HCT116 (cell line): ENCODE measurements at regions not wholly inside any gene's neighbourhood (a gene's known extent, or its start where the extent isn't known, plus 50 kb on each side); places are given as distances from the start of the nearest gene placed in this dataset.

Experiments used
- ATAC-seq: fragments of 200-7000 bp; cut with Tn5 transposase; 2 replicates; pipeline ENCODE4 v1.9.1; 2020; ENCODE audit warnings: mild to moderate bottlenecking, moderate library complexity
- BruUV-seq: library from RNA; stranded (reverse); fragments of 400-500 nt; replicated peaks from 2 replicates; lab custom pipeline; 2021; lab: Mats Ljungman, UMichigan
- CTCF ChIA-PET: fragments of 300-600 bp; sonication (Branson Sonifier 250); formaldehyde crosslinking; loops from one replicate; lab custom pipeline; 2021; ENCODE audit warnings: antibody characterized with exemption; lab: Charles Lee
- POLR2A ChIA-PET: fragments of 300-600, 350-600 bp; sonication (Branson Sonifier 250); formaldehyde crosslinking; loops from one replicate; lab custom pipeline; 2021; ENCODE audit warnings: antibody characterized with exemption; lab: Charles Lee
- RAD21 ChIA-PET, 2 experiments: fragments of 300-600 bp; sonication (Branson Sonifier 250); formaldehyde crosslinking; loops; one replicate each; lab custom pipeline; 2023; ENCODE audit warnings: low total read pairs in 2 of 2; ENCODE audit not compliant: uncharacterized antibody in 2 of 2, unreplicated experiment in 2 of 2, low non-redundant PET in 1 of 2; lab: Charles Lee
- DNase-seq: peaks from one replicate; pipeline ENCODE4 v3.0.0-alpha.2; 2010; ENCODE audit warnings: low read depth, low spot score
- H2AFZ ChIP-seq: fragments of 200-600 bp; shearing (Covaris generic), sonication (generic); 2 replicates; pipeline ENCODE4 v1.6.1; 2017; ENCODE audit warnings: low read depth, mixed run types, mixed read lengths, antibody characterized with exemption, low read length; ENCODE audit not compliant: poor library complexity, severe bottlenecking
- H3K27ac ChIP-seq: 2 replicates; pipeline ENCODE4 v1.5.1; 2012; ENCODE audit warnings: low read depth, low read length
- H3K27me3 ChIP-seq: fragments of 200-600 bp; sonication (generic); 2 replicates; pipeline ENCODE4 v1.6.1; 2016; ENCODE audit warnings: mixed run types, low read length, mixed read lengths; ENCODE audit not compliant: insufficient read depth
- H3K36me3 ChIP-seq, 2 experiments: fragments of 200-500 bp in 1 of 2; fragments of 200-600 bp in 1 of 2; sonication (Bioruptor generic) in 1 of 2; sonication (generic) in 1 of 2; 2 replicates each; pipeline versions ENCODE4 v1.5.1 to v1.6.1; 2014 to 2016; ENCODE audit warnings: low read length in 2 of 2, inconsistent platforms in 1 of 2, mixed read lengths in 1 of 2, mixed run types in 1 of 2; ENCODE audit not compliant: insufficient read depth in 2 of 2, control insufficient read depth in 1 of 2
- H3K4me1 ChIP-seq, 2 experiments: fragments of 200-600 bp in 1 of 2; sonication (generic) in 1 of 2; 2 replicates each; pipeline versions ENCODE4 v1.5.1 to v1.6.1; 2012 to 2017; ENCODE audit warnings: low read length in 2 of 2, inconsistent platforms in 1 of 2, mild to moderate bottlenecking in 1 of 2, mixed read lengths in 1 of 2, mixed run types in 1 of 2, moderate library complexity in 1 of 2; ENCODE audit not compliant: insufficient read depth in 2 of 2, control insufficient read depth in 1 of 2
- H3K4me2 ChIP-seq: fragments of 200-600 bp; sonication (generic); 2 replicates; pipeline ENCODE4 v1.6.1; 2017; ENCODE audit warnings: mixed run types, low read length, mixed read lengths
- H3K4me3 ChIP-seq, 2 experiments: fragments of 200-600 bp in 1 of 2; sonication (generic) in 1 of 2; replicated peaks in 1 of 2; 2 replicates each; pipeline ENCODE4 v1.5.1; 2011 to 2016; ENCODE audit warnings: low read length in 2 of 2, control low read depth in 1 of 2, low read depth in 1 of 2, mild to moderate bottlenecking in 1 of 2, mixed read lengths in 1 of 2, mixed run types in 1 of 2
- H3K79me2 ChIP-seq: fragments of 200-600 bp; sonication (generic); 2 replicates; pipeline ENCODE4 v1.6.1; 2017; ENCODE audit warnings: mild to moderate bottlenecking, mixed run types, low read length, moderate library complexity, mixed read lengths; ENCODE audit not compliant: insufficient read depth
- H3K9ac ChIP-seq: fragments of 200-600 bp; sonication (generic); 2 replicates; pipeline ENCODE4 v1.6.1; 2016; ENCODE audit warnings: low read length, mixed read lengths
- H3K9me2 ChIP-seq: fragments of 200-600 bp; sonication (generic), shearing (Covaris generic); 2 replicates; pipeline ENCODE4 v1.6.1; 2017; ENCODE audit warnings: mixed run types, mild to moderate bottlenecking, moderate library complexity; ENCODE audit not compliant: insufficient read depth
- H3K9me3 ChIP-seq, 2 experiments: fragments of 200-500 bp in 1 of 2; fragments of 200-600 bp in 1 of 2; sonication (Bioruptor generic) in 1 of 2; sonication (generic) in 1 of 2; 2 replicates each; pipeline ENCODE4 v1.6.1; 2014 to 2017; ENCODE audit warnings: low read length in 2 of 2, mixed read lengths in 2 of 2, inconsistent platforms in 1 of 2, low read depth in 1 of 2, mild to moderate bottlenecking in 1 of 2, mixed run types in 1 of 2, moderate library complexity in 1 of 2; ENCODE audit not compliant: control insufficient read depth in 1 of 2, insufficient read depth in 1 of 2
- H4K20me1 ChIP-seq: fragments of 200-600 bp; sonication (generic), shearing (Covaris generic); 2 replicates; pipeline ENCODE4 v1.6.1; 2017; ENCODE audit warnings: mixed run types, mild to moderate bottlenecking, moderate library complexity; ENCODE audit not compliant: insufficient read depth
- CBX3 ChIP-seq: IDR thresholded peaks from 2 replicates; pipeline ENCODE4 v1.6.1; 2012; ENCODE audit warnings: low read depth
- CEBPB ChIP-seq: IDR thresholded peaks from 2 replicates; pipeline ENCODE4 v1.6.1; 2012; ENCODE audit warnings: low read depth
- CTCF ChIP-seq, 3 experiments: fragments of 200-600 bp in 1 of 3; sonication (generic) in 1 of 3; IDR thresholded peaks in 2 of 3; conservative IDR thresholded peaks in 1 of 3; 2 replicates each; pipeline ENCODE4 v1.5.1; 2012 to 2017; ENCODE audit warnings: low read depth in 2 of 3, low read length in 2 of 3, antibody characterized with exemption in 1 of 3, borderline replicate concordance in 1 of 3, control low read depth in 1 of 3, mild to moderate bottlenecking in 1 of 3, mixed read lengths in 1 of 3, mixed run types in 1 of 3, moderate library complexity in 1 of 3; ENCODE audit not compliant: insufficient read depth in 1 of 3
- ELF1 ChIP-seq: IDR thresholded peaks from 2 replicates; pipeline ENCODE4 v1.6.1; 2012; ENCODE audit warnings: low read depth, borderline replicate concordance
- EZH2 ChIP-seq: fragments of 200-600 bp; sonication (generic); IDR thresholded peaks from 2 replicates; pipeline ENCODE4 v1.6.1; 2017; ENCODE audit warnings: antibody characterized with exemption, mixed run types
- EZH2phosphoT487 ChIP-seq: fragments of 200-600 bp; IDR thresholded peaks from 2 replicates; pipeline ENCODE4 v1.6.1; 2018; ENCODE audit warnings: antibody characterized with exemption, borderline replicate concordance
- FOSL1 ChIP-seq: IDR thresholded peaks from 2 replicates; pipeline ENCODE4 v1.6.1; 2012; ENCODE audit warnings: low read depth
- JUND ChIP-seq: IDR thresholded peaks from 2 replicates; pipeline ENCODE4 v1.6.1; 2012
- POLR2AphosphoS5 ChIP-seq: IDR thresholded peaks from 2 replicates; pipeline ENCODE4 v1.6.1; 2011; ENCODE audit warnings: mild to moderate bottlenecking, low read depth, low read length, moderate library complexity
- RAD21 ChIP-seq: IDR thresholded peaks from 2 replicates; pipeline ENCODE4 v1.6.1; 2012; ENCODE audit warnings: low read depth, mild to moderate bottlenecking
- REST ChIP-seq: IDR thresholded peaks from 2 replicates; pipeline ENCODE4 v1.6.1; 2012; ENCODE audit warnings: low read depth
- SIN3A ChIP-seq: IDR thresholded peaks from 2 replicates; pipeline ENCODE4 v1.6.1; 2012; ENCODE audit warnings: low read depth
- SP1 ChIP-seq: IDR thresholded peaks from 2 replicates; pipeline ENCODE4 v1.6.1; 2012; ENCODE audit warnings: low read depth
- SRF ChIP-seq: IDR thresholded peaks from 2 replicates; pipeline ENCODE4 v1.6.1; 2012; ENCODE audit warnings: low read depth
- TCF7L2 ChIP-seq: IDR thresholded peaks from 2 replicates; pipeline ENCODE4 v1.7.0; 2011; ENCODE audit warnings: borderline replicate concordance, inconsistent platforms; ENCODE audit not compliant: insufficient read depth, insufficient read length; ENCODE audit errors: extremely low read depth
- ZBTB33 ChIP-seq: IDR thresholded peaks from 2 replicates; pipeline ENCODE4 v1.6.1; 2011; ENCODE audit warnings: mild to moderate bottlenecking, low read length, moderate library complexity; ENCODE audit not compliant: insufficient replicate concordance; ENCODE audit errors: extremely low read depth
- ZFX ChIP-seq: fragments of 450-650 bp; IDR thresholded peaks from 2 replicates; pipeline ENCODE4 v1.6.1; 2017
- ZNF274 ChIP-seq: fragments of 200-500 bp; sonication (Bioruptor generic); IDR thresholded peaks from 2 replicates; pipeline ENCODE4 v1.6.1; 2014; ENCODE audit warnings: mild to moderate bottlenecking, low read depth, low read length, inconsistent platforms
- intact Hi-C: fragments of 100-400 bp; cut with micrococcal nuclease; formaldehyde crosslinking; loops from 2 replicates; pipeline ENCODE4 v1.10.0; 2022

GRCh38 chr5:165137701-165138100, 1632.3 kb downstream of the MAT2B start:
- no peaks in the 10 kb centered on the region for H3K36me3 ChIP-seq
- TF ChIP-seq RAD21 (no peak), ELF1 (no peak), CBX3 (no peak), REST (no peak), EZH2 (no peak), POLR2AphosphoS5 (no peak), TCF7L2 (no peak), SRF (no peak), FOSL1 (no peak), EZH2phosphoT487 (no peak), ZBTB33 (no peak), JUND (no peak), CTCF (IDR thresholded peaks at IDR 0.05 in 2 of 3, conservative IDR thresholded peaks at IDR 0.05 in 1 of 3; ENCODE audit: borderline replicate concordance in 1 of 3, insufficient read depth in 1 of 3, low read depth in 2 of 3, low read length in 2 of 3) (no peak), ZFX (no peak), SP1 (no peak), SIN3A (no peak), CEBPB (no peak), ZNF274 (no peak)
- H3K27ac ChIP-seq = no peak overlapping the region
- H4K20me1 ChIP-seq = no peaks in the 10 kb centered on the region
- no peak overlapping the region for H3K9ac ChIP-seq
- DNase-seq (no peak), ATAC-seq (no peak)
- POLR2A ChIA-PET = no interaction called here
- H2AFZ ChIP-seq = no peak overlapping the region
- CTCF ChIA-PET = no interaction called here
- no peak overlapping the region for H3K4me2 ChIP-seq
- H3K79me2 ChIP-seq = no peaks in the 10 kb centered on the region
- RAD21 ChIA-PET = no interaction called here
- H3K9me2 ChIP-seq = no peaks in the 10 kb centered on the region
- BruUV-seq = no TSS peak
- H3K4me3 ChIP-seq = no peak overlapping the region
- intact Hi-C loops = no loop called here
- peaks cover 4 to 11% of the 10 kb centered on the region in 2 experiments; a peak in 2 of 4 replicates for H3K9me3 ChIP-seq
- H3K4me1 ChIP-seq = no peaks in the 10 kb centered on the region
- H3K27me3 ChIP-seq = no peaks in the 10 kb centered on the region
